Renal cortical epithelial cell (primary cell): ENCODE measurements at regions not wholly inside any gene's neighbourhood (a gene's known extent, or its start where the extent isn't known, plus 50 kb on each side); places are given as distances from the start of the nearest gene placed in this dataset.

Experiments
- DNase-seq: peaks from one replicate; pipeline ENCODE4 v3.0.0-alpha.2; 2011; ENCODE audit warnings: low read depth

DNA sequence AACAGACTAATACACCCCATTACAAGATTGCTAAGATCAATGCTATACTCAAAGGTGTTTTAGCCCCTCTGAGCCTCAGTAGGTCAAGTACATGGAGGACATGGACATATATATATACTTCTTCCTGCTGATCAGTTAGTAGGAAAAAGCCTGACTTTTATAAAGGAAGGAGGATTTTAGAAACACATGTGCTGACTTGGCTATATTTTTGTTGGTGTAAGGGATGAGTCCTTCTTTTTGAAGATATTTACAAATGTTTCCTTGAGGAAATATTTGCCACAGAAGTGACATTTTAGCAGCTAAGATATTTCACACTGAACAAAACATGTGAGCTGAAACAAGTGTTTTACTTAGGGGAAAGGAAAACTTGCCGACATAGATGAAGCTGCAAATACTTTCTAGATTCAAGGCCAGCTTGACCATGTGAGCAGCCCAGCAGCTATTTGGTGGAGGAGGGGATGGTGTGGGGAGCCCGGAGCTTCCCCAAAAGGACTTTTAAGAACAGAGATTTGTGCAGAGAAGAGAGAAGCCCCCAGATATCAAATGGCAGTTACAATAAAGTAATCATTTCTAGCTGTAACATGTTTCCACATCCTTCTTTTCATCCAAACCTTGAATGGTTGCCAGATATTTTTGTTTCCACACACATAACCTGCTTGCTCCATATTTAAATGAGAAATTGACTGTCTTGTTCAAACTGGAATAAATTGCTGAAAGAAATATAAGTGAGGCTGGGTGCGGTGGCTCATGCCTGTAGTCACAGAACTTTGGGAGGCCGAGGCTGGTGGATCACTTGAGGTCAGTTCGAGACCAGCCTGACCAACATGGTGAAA is 111.7 kb upstream of the NR2F2 start:
- DNase-seq: no peak

DNA sequence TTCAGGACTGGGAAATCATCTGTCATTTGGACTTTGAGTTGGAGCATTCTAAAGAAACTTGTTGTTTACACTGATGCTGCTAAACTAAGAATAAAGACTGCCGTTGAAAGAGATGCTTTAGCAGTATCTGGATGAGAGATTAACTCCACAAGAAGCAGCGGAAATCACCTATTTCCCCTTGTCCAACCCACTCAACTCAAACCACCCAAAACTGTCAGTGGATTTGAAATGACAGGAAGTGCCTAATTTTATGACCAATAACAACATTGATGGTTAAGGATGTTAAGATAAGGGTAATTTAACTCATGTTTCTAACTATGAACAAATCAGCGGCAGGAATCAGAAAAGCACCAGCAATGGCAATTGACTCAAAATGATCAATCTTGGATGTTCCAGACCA is 110.8 kb upstream of the NR2F2 start:
- no peak for DNase-seq

DNA sequence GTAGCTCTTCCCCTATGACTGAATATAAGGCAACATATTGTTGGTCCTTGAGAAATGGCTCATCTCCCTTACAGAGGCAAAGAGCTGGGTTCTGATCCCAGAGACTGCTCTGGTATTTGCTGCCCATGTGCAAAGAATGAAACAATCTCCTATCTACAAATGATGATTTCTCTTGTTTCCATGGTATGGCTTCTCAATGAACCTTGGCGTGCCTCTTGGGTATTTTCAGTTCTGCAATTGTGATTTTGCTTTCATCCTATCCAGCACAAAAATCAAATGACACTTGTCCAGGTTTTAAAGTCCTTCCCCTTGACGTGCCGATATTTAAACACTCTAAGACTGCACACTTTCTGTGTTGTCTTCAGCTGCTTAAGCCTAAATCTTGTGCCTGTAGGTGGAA is 109.8 kb upstream of the NR2F2 start:
- DNase-seq: no peak

DNA sequence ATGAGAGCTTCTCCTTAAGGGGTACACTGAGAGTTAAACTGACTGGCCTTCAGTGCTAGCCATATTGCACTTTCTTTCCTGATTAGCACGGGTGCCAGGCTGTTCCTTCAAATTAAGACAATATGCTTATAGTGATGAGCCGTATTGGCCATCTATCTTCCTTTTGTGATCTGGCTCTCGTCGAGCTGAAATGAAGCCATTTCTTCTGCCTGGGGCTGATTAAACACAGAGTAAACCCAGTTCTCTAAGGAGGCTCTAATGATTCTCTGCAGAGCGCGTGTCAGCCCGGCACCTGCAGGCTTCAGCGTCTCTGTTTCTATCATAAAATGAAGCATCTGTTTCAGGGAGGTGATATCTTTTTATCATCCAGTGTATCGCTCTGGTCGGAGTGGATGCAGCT is 107.5 kb upstream of the NR2F2 start:
- DNase-seq: no peak

DNA sequence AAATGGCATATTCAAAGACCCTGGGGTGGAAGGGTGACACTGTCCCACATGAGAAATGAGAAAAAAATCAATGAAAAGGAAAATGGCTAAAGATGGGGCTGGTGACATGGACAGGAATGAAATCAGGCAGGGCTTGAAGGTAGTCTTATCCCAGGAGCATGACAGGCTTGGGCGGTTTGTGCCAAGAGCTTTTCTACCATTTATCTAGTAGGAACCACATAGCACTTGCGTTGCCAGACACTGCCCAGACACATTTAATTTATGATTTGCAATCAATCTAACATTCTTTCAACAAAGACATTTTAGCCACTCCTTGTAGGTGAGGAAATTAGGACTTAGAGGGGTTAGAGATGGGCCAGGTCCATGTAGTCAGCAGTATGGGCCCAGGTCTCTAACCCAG is 106.6 kb upstream of the NR2F2 start:
- DNase-seq: no peak

DNA sequence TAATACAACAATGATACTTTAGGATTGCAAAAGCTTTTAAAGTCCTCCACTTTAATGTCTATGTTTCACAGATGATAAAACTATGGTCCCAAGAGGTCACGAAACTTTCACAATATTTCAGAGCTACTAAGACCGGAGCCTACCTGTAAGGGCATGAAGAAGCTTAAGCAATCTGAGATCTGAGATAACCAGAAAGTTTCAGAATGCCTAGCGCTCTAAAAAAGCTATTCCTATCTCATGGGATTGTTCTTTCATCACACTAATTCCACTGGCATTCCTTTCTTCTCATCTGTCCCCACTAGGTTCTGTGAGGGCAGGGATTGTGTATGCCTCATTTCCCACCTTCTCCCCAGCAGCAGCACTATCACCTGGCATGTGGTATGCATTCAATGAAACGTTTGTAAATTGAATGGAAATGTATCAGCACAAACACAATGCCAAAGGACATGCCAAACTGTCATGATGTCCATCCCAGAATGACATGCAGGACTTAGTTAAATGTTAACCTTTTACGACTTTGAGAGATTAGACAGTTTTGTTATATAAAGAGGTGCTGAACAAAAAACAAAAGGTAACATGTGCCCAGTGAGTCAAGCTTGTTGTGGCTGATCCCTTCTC is 104.7 kb upstream of the NR2F2 start:
- peak; percentile 66 for DNase-seq

DNA sequence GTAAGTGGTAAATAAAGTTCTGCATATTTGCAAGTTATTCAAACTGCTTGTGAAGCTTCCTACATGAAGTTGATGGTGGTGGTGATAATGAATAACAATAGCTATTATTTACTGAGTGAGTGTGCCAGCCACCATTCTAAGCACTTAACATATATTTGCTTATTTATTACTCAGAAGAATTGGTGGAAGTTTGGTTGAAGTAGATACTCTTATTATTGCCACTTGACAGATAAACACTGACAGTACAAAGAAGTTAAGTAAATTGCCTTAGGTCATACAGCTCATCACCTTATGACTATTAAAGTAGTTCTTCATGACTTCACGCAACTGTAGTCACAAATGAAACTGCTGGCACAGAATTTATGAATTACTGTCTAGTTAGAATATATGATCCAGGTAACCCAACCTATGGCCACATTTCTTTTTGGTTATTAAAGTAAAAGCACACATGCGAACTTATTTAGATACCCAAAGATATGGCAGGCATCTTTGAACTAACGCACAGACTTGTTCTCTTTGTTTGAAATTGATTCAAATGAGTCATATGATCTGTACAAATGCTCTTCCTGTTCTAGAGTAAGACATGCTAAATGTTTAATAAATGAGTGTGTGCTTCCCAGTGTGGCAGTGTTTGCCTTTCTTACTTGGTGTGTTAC is 99.8 kb upstream of the NR2F2 start:
- peak; percentile 56 for DNase-seq

DNA sequence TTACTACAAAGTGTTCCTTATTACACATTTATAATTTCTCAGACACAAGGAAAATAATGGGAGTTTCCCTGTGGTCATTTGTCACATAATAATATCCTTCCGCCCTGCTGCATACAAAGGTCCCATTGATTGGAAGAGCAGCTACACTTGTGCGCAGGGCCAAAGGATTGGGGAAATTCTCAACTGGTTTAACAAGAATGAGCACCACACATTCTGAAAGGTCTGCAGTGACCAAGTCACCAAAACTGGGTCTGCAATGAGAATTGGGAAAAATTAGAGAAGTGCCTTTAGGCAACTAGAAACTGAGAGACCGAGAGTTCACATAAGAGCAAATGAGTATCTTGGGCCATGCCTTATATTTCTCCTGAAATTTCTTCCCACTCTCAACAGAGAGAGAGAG is 98.2 kb upstream of the NR2F2 start:
- no peak for DNase-seq

DNA sequence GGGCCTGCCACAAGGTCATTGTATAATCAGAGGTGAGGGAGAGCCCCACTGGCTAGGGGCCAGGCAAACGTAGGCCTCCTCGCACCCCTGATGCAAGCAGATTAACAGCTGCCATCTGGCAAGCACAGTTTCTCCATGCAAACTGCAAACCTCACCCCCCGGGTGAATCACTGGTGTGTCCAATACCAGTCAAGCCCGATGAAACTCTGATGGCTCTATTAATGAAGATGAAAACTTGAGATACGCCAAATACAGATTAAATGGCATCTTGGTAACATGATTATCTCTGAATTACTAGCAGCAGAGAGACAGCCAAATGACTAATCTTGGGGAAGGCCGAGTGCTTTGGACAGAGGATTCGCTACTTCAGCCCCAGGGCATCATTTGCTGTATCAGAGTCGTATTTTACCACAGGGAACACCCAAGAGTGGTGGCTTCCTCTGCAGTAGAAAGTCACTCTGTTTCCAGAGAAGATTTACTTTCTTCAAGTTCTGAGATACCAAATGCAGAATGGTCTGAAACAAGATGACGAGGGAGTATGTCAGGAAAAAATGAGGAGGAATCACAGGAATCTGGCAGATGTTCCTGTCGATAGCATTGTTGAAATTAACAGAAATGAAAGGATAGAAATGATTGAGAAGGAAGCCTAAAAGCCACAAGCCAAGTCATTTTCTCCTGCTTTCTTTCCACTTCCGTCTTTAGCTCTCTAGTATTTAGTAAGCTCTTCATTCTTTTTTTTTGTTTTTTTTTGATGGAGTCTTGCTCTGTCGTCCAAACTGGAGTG is 96.2 kb upstream of the NR2F2 start:
- no peak for DNase-seq

DNA sequence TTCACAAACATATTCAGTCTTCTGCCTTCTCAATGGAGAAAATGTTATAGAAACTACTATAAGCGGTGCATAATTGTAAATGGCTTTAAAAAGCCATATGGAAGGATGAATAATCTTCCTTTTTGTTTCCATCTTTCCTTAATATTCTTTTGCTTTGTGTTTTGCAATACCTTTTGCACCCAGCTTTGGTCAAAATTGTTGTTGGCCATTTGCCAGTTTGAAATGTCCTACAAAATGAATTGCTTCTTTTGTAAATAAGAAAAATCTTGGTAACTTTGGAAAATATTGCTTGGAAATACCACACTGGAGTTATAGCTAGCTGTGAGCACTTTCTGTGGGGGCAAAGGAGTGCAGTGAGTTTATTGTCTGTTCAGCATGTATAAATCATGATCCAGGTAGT is 93.5 kb upstream of the NR2F2 start:
- no peak for DNase-seq

DNA sequence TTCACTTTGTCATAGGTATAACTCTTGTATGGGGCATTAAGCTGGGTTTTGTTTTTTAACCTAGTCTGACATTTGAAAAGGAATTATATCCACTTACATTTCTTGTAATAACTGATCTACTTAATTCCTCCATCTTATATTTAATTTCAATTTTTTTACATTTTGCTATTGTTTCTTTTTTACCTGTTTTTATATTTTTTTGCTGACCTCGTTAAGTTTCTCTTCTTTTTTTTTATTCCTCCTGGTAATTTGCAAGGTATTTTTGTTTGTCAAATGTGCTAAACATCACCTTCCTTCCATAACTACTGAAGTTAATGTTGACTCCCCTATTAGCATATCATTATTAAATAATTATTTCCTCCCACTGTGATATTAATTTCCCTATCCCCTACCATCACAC is 87.7 kb upstream of the NR2F2 start:
- no peak for DNase-seq

DNA sequence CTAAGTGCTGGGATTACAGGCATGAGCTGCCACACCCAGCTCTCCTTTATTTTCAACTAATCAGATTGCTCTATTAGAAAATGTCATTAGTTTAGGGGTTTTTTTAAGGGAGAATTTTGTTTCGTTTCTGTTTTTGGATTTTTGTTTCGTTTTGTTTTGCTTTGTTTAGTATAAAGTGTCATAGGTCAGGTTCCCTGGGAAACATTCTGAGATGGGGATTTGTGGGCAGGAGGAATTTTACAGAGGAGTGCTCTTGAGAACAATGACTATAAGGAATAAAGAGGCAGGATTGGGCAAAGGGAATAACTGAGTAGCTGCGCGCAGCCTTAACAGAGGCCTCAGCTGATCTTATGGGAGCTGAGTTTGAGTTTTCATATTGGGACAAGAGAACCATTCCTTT is 86.8 kb upstream of the NR2F2 start:
- DNase-seq: peak; percentile 58

DNA sequence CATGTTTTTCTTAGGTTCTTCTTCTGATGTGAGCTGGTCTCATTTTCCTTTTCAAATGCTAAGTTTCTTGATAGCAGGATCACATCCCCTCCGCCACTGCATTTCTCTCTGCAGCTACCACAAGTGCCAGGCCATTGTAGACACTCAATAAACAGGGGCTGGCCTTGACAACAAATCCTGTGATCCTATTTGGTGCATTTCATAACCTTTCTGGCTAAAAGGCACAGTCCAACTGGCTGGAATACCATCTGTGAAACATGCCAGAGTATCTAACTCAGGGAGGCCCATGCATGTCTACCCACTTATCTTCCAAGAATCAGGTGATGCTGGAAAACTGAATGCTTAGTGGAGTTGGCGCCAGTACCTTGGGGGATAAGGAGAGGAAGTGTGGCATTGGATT is 85.2 kb upstream of the NR2F2 start:
- DNase-seq: no peak

DNA sequence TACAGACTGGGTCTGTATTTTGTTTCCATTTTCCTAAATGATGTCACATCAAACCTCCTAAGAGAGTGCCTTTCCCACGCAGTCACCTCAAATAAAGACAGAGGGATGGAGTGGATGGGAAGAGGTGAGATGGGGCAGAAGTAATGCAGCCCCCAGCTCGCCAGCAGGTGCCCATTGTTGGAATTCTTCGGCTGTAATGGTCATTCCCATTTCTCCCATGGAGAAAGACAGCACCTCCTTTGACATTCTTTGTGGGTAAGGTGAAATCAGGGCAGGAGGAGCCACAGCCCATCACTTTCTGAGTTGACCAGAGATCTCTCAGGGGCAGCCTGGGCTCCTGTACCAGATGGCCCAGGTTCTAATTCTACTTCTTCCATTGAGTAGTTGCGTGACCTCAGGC is 84.4 kb upstream of the NR2F2 start:
- no peak for DNase-seq

DNA sequence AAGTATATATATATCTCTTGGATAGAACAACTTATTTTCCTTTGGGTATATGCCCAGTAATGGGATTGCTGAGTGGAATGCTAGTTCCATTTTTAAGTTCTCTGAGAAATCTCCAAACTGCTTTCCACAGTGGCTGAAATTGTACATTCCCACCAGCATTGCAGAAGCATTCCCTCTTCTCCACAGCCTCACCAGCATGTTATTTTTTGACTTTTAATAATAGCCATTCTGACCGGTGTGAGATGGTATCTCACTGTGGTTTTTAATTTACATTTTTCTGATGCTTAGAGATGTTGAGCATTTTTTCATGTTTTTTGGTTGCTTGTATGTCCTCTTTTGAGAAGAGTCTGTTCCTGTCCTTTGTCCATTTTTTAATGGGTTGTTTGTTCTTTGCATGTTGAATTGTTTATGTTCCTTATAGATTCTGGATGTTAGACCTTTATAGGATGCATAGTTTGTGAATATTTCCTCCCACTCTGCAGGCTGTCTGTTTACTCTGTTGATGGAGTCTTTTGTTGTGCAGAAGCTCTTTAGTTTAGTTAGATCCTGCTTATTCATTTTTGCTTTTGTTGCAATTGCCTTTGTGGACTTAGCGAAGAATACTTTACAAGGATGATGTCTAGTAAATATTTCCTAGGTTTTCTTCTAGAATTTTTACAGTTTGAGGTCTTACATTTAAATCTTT is 82.7 kb upstream of the NR2F2 start:
- no peak for DNase-seq

DNA sequence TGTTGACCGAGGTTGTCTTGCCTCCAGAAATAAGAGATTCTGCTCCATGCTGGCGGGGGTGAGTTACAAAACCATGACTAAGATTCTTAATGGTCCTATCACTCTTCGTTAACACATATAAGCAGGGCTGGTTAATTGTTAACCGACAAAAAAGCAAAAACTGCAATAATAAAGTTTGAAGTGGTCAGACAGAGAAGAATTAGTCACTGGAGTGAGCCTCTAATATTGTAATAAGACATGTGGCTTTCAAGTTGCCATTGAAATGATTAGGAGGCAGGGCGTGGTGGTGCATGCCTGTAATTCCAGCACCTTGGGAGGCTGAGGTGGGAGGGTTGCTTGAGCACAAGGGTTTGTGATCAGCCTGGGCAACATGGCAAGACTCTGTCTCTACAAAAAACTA is 78.4 kb upstream of the NR2F2 start:
- peak; percentile 100 for DNase-seq

DNA sequence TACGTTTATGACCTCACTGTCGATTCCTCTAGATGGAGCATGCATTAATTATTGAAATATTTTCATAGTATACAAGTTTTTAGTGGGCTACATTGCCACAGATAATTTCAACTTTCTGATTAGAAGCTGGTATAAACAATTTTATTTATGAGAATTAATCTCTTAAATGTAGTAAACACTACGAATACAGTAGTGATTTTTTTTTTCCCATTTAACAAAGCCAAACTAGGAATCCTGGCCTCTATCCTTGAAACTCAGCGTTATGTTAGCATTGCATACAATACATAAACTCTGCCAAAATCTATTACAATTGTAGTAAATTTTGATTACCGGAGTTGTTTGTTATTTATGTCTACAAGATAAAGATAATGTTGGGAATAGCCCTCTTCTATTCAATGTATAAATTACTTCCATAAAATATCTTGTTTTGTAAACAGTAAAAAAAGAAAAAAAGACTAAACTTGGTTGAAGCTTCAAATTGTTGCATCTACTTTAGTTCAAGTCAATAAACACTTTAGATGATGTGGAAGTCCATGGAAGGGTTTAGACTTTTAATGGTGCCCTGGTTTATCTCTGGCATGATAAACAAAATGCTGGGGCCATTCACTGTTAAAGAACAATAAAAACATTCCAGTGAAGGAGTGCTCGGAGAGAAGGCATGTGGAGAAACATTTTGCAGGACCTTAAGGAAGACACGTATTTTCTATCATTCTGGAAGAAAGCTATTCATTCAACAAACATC is 77.3 kb upstream of the NR2F2 start:
- DNase-seq: no peak

DNA sequence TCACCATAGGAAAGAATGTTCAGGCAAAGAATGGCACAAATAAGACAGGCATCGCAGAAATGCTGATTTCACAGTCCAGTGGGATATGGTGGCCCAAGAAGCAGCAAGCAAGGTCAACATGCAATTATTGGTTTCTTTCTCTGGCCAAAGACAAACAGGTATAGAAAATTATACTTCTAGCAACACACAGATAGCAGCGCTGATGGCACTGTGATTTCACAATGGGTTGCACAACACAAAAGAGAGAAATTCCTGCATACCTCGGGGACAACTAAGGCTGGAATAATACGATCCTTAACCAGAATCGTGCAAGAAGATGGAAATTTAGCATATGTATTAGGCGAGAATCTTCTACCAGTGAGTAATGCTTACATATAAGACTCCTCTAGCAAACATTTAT is 76.3 kb upstream of the NR2F2 start:
- no peak for DNase-seq

DNA sequence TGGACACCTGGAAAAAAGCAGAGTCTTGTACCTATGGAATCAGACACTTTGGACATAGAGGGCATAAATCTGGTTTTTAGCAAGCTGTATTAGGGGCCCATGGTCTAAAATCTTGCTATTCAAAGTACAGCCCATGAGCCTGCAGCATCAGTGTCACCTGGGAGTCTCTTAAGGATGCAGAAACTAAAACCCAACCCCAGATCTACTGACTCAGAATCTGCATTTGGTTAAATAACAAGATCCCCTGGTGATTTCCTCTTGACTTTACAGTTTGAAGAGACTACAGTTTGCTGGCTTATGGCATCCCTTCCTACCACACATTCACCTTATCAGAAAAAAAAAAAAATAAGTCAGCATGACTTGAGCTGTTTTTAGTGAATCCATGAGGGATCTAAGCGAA is 74.9 kb upstream of the NR2F2 start:
- DNase-seq: no peak

DNA sequence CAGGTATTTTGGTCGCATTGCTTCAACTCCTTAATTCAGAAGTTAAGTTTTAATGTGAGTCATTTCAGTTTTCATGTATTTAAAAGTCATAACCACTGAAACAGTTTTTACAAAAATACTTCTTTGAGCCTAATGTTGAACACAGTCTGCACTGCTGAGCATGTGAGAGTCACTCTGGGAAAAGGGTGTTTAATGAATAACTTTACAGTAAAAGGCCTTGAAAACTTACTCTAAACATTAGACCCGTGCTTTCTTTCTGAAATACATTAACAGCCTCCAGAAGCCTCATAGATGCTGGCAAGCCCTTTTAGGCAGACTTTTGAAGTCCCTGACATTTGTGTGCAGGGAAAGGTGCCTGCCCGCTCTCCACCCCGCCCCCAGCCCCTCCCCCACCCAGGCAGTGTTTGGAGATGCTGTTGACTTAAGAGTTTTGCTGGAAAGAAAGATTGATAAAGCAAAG is 68.9 kb upstream of the NR2F2 start:
- DNase-seq: peak; percentile 93

DNA sequence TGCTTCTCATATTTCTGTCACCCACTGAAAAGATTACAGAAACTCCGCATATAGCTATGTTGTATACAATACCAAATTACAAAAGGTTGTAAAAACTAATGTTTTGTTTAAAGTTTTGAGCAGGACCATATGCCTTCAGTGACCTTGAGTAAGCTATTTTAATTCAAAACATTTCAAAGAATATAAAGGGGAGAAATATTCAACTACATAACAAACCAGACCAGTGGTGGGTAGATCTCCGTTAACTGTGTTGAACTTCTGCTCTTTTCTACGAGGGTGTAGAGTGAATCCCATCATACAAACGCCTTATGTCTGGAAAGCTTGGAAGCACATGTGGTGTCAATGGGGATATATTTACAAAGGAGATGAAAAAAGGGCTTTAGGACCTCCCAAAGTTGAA is 68.4 kb upstream of the NR2F2 start:
- no peak for DNase-seq
